Mammary epithelial cell (primary cell): ENCODE measurements at regions not wholly inside any gene's neighbourhood (a gene's known extent, or its start where the extent isn't known, plus 50 kb on each side); places are given as distances from the start of the nearest gene placed in this dataset.

Experiments
- CTCF ChIP-seq, 2 donors: IDR thresholded peaks in 1 of 2; conservative IDR thresholded peaks in 1 of 2; 2 replicates each; pipeline ENCODE4 v1.5.1; 2011 to 2012; ENCODE audit warnings: inconsistent platforms in 2 of 2, low read length in 2 of 2, mild to moderate bottlenecking in 2 of 2, control low read depth in 1 of 2, low read depth in 1 of 2; ENCODE audit not compliant: insufficient read depth in 1 of 2; ENCODE audit errors: extremely low read depth in 1 of 2
- EZH2 ChIP-seq: IDR thresholded peaks from 2 replicates; pipeline ENCODE4 v1.6.1; 2012; ENCODE audit warnings: low read length, inconsistent platforms, borderline replicate concordance

- no peak for TF ChIP-seq CTCF (conservative IDR thresholded peaks at IDR 0.05 in 1 of 2, IDR thresholded peaks at IDR 0.05 in 1 of 2; ENCODE audit: extremely low read depth in 1 of 2, insufficient read depth in 1 of 2, low read depth in 1 of 2, low read length in 2 of 2)
- no peak for TF ChIP-seq EZH2
Measured at GRCh38 chr14:51367600-51367931, 127.5 kb downstream of the TMX1 start.
